Hematopoietic multipotent progenitor cell treated with erythropoietin and hydrocortisone succinate and interleukin-3 and kit ligand, for 17 days (in vitro differentiated cells): ENCODE measurements at regions not wholly inside any gene's neighbourhood (a gene's known extent, or its start where the extent isn't known, plus 50 kb on each side); places are given as distances from the start of the nearest gene placed in this dataset.
"Not testable (repeated sequence)": the region's sequence is repeated elsewhere in the genome, so short reads cannot be mapped to it uniquely, and the experiment has no call there.

Experiments
- DNase-seq: peaks from one replicate; pipeline ENCODE4 v3.0.0-alpha.2; 2015; ENCODE audit warnings: low spot score

DNA sequence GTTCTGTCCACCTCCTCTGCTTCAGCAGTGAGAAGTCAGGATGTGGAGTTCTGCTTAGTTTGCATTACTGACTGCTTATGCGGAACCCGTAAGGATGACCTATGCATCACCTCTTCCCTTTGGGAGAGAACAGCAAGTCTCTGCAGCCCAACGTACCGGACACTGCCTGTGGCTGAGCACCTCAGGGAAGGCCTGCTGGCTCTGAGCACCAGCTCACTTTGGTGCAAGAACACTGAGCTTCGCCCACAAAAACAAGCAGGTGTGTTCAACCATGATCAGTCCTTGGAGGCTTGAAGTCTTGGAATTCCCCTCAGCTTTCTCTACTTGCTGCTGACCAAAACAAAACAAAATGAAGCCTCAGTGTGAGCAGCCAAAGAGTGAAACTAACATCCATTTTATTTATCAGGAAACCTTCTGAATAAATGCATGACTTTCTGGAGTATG, 52.7 kb upstream of the NCK2 start:
- DNase-seq = no peak

DNA sequence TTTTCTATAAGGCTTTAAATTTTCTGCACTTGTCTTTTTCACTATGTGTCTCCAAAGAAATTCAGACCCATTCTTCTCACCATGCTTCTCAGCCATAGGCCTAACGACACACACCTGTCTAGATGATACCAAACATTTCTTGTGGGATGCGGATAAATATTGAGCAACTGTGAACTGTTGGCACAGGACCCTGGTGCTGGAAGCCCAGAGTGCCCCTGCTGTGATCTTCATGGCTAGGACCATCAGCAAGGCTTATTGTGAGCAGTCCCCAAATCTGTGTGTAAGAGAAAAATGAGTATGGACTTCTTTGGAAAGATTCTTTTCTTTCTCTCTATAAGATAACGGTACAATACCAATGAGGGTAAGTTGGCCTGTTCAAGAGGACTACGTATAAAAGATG, 54.1 kb upstream of the NCK2 start:
- no peak for DNase-seq

DNA sequence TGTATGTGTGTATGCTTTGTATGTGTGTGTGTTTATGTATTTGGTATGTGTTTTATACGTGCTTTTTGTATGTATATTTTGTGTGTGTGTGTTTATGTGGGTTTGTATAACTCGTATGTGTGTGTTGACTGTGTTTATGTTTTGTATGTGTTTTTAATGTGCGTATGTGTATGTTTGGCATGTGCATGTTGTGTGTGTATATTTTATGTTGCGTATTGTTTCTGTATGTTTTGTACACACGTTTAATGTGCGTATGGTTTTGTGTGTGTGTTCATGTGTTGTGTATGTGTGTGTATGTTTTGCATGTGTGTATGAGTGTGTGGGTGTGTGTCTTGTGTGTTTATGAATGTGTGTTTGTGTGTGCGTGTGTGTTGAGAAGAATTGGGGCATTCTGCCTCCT, 55.2 kb upstream of the NCK2 start:
- DNase-seq = no peak

DNA sequence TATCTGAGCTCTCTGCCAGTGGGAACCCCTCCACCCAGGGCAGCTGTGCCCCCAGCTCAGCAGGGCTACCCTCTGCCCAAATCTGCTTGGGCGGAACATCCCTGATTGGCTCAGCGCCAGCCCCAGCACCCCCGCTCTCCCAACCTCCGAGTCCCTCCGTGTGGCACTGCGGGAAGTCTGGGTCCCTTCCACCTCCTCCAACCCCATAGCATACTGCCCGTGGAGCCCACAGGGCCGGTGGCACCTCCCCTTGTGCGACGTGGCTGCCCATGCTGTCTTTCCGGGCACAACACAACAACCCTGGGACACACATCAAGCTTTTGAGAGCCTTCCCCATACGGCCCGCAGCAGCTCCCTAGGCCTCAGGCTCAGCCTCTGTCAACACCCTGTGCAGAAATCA, 55.8 kb upstream of the NCK2 start:
- no peak for DNase-seq

DNA sequence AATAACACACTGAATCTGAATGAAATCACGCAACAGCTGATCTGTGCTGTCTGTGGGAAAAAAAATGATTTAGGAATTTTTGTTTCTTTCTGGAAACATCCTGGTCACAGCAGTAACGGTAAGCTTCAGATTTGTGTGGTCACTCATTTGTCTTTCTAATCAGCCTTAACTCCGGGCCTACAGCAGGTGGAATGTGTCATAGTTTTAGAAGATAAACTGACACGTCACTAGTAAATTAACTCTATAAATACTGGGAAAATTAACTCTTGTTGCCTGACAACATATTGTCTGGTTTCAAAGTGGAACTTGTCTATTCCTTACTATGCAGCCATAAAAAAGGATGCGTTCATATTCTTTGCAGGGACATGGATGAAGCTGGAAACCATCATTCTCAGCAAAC, 58.1 kb upstream of the NCK2 start:
- DNase-seq = no peak

DNA sequence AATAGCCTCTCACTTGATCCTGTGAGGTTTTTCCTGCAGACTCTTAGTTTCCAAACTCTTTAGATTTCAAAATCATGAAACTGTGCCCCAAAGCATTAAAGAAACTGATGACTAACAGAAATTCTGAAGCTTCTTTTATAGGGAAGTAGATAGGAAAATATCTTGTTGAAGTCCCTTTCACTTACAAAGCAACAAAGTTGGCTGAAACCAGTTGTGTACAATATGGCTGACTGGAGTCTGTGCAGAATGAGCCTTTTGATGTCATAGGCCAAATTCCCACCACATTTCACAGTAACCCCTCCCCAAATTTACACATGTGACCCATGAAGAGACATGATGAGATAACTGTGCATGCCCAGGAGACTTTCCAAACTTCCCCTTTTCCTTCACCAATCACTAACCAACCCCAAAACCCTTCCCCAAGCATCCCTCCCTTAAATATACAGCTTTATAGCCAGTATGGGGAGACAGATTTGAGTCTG, 61.7 kb upstream of the NCK2 start:
- no peak for DNase-seq

DNA sequence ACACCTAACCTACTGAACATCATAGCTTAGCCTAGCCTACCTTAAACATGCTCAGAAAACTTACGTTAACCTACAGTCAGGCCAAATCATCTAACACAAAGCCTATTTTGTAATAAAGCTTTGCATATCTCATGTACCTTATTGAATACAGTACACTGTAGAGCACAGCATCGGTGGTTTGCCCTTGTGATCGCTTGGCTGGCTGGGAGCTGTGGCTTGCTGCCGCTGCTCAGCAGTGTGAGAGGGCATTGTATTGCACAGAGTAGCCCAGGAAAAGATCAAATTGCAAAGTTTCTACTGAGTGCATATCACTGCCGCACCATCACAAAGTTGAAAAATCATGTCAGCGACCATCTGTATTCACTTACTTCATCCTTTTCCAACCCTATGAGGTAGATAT, 62.3 kb upstream of the NCK2 start:
- DNase-seq = no peak

DNA sequence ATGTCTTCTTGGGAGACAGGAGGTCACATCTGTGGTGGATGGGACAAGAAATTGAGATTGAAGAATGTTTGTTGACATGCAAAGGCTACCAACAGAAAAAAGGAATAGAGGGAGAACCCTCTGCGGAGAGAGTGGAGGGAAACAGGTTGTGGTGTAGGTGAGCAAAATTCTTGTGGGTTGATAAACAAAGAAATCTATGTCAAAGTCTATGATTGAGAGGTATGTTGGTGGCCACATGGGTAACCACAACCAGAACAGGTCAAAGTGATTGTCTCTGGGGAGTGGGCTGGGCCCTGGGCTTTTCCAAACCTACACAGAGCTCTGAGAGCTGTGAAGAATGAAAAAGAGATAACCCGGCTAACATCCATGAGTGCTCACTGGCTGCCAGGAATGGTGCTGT, 62.8 kb upstream of the NCK2 start:
- no peak for DNase-seq

DNA sequence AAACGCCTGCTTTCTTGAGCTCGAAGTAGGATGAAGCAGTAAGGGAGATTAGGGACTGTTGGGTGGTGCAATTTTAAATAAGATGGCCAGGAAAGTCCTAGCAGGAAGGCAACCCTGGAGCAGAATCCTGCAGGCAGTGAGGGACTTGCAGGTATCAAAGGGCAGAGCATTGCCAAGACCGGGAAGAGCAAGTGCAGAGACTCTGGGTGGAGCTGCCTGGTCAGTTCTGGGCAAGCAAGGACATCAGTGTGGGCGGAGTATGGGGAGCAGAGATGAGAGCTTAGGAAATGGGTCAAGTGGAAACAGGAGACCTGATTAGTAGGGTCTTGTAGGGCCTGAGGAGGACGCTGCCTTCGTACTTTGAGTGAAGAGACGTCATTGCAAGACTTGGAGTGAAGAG, 64.4 kb upstream of the NCK2 start:
- no peak for DNase-seq

DNA sequence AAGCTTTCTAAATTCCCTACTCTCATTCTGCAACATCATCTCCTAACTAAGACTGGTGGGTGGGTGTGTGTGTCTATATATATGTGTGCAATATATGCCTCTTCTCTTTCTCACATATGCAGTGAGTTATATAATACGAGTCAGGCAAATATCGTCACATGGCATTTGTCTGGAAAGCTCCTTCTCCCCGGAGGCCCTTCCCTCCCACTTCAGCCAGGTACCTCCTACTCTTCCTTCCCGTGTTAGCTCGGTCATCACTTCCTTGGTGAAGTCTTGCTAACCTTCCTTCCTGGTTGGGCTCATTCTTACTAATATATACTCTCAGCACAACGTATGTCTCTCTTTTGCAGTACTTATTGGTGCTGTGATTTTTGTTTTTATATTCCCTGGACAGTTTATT, 66.4 kb upstream of the NCK2 start:
- DNase-seq = no peak

DNA sequence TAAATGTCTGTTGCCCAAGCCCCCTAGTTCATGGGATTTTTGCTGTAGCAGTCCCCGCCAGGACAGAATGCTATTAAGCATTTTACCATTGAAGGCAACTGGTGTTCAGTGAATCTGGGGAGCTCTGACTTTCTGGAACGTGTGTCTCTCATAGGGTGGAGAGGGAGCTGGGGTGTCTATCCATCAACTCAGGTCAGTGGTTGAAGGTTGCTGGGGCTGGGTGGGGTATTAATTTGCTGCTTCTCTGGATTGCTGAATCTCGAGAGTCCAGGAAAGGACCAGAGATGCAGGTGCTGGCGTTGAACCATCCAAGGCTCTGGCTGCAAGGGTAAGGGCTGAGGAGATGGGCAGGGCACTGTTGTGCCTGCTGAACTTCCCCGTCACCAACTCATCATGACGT, 66.8 kb upstream of the NCK2 start:
- DNase-seq = no peak

DNA sequence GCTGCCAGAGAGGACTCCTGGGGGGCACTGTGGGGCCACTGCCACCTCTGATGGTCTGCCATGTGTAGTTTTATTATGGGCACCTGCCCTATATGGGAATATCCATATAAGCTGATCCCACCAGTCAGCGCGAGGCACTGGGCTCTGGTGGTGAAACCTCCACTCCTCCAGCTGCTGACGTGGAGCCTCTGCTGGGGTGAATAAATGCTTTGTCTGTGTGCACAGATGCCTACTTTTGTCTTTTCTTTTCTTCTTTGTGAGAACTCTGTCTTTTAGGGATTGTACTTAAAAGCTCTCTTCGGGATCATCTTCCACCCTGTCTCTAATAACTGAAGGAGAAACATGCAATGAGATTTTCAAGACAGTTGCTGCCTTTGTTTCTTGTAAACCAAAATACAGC, 68.9 kb upstream of the NCK2 start:
- no peak for DNase-seq

DNA sequence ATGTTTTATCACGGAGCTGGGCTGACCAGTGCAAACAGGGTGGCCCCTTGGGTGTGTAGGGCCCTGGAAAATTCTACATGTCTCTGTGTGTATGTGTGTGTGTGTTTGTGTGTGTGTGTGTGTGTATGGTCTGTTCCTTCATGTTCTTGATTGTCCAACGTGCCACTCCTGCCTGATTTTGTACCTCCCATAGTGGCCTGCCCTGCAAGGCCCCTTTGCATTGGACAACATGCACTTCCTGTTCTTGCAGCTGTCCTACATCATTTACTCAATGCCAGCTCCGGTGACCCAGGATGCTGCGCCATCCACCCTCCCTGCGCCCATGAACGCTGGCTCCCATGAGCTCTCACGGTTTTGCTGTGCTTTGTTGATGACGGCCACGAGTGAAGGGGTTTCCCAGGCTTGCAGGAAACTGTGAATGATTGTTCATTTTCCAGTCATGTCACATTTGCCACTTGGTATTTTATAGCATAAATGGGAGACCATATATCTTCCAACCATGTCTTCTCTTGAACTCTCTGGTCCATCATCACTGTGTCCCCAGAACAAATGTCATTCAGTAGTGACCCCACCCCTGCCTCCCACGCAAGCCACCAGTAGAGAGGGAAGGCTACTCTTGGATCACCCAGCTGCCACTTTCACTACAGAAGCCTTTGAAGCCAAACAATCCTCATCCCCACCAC, 69.7 kb upstream of the NCK2 start:
- DNase-seq = no peak

DNA sequence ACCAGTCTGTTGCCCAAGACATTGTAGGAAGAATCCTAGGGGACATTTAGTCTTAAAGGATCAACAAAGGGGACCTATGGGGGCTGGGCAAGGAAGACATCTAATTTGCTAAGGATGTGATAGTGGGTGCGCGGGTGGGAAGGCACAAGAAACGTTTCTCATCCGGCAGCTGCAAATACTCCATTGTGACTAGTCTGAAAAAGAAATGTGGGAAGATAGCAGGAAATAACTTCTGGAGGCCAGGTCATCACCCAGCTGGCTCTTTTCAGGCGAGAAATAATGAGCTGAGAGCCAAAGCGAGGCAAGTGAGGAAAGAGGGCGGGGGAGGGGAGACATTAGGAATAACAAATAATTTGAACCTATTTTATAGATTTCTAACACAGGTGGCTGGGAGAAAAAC, 70.3 kb upstream of the NCK2 start:
- no peak for DNase-seq

DNA sequence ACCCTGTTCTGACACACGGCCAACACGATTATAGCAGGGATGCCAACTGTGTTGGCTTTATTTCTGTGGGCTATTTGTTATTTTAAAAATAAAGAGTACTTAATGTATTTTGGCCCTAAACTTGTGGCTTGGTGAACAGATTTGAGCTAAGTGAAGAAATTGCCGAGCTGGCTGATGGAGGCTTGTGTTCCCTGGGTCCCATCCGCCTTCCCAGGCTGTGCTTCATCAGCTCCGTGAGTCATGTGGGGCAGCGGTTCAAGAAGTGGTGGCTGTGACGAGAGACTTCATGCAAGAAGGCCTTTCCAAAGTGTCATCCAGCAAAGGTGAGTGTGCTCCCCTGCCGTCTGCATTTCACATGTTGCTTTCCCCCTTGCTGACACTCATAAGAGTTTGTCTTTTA, 73.6 kb upstream of the NCK2 start:
- no peak for DNase-seq

DNA sequence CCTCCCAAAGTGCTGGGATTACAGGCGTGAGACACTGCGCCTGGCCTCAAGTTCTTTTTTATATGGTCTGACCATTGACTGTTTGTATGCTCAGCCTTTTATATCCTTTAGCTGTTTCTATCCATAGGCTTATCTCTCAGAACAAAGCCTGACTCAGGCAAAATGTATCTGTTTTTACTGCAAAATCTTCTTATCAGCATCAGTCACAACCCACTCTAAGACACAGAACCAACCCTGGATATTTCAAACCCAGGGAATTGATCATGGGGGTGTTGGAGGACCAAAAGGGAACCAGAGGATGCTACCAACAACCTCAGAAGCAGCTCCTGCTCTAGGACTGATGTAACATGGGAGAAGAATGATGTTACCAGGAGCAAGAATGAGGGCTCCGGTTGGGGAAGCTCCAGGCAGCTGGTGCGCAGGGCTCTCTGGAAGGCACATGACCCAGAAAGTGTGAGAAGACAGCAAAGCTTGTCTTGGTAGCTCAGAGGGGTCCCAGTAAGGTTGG, 75.3 kb upstream of the NCK2 start:
- DNase-seq = no peak

DNA sequence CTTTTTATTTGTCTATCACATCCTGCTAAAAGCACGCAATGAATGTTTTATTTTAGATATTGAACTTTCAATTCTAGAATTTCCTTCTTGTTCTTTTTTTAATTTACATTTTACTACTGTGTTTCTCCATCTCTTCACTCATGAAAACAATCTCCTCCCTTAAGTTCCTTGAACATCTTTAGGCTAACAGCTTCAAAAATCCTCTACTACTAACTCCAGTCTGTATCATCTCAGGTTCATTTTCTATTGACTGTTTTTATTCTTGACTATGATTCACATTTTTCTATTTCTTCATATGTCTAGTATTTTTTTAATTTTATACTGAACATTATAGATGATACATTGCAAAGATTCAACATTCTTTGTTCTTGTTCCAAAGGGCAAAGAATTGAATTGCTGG, 79.2 kb upstream of the NCK2 start:
- no peak for DNase-seq

DNA sequence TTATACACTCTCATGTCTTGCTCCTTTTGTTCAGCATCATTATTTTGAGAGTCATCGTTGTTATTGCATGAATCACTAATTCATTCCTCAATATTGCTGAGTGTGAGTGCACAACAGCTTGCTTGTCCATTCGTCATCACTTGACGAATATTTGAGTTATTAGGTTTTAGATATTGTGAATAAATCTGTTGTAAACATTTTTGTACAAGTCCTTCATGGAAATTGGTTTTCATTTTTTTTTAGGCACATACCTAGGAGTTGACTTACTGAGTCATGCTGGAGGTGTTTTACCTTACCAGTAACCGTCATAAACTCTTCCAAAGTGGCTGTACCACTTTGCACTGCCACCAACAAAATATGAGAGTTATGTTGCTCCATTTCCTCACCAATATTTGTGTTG, 84.2 kb upstream of the NCK2 start:
- DNase-seq = no peak

DNA sequence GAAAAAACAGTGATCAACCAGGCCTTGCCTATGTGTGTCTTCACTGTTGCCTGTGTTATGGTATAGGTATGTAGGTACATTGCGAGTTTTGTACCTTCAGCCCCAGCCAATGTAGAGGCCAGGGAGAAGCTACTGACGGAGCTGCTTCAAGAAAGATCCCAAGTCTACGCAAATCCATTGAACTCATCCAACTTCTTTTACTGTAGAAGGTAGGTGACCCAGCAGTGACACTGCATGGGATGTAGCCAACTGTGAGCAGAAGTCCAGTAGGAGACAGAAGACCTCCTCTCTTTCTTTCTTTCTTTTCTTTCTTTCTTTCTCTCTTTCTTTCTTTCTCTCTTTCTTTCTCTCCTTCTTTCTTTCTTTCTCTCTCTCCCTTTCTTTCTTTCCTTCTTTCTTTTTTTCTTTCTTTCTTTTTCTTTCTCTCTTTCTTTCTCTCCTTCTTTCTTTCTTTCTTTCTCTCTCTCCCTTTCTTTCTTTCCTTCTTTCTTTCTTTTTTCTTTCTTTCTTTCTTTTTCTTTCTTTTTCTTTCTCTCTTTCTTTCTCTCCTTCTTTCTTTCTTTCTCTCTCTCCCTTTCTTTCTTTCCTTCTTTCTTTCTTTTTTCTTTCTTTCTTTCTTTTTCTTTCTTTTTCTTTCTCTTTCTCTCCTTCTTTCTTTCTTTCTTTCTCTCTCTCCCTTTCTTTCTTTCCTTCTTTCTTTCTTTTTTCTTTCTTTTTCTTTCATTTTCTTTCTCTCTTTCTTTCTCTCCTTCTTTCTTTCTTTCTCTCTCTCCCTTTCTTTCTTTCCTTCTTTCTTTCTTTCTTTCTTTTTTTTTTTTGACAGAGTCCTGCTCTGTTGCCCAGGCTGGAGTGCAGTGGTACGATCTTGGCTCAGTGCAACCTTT, 88.7 kb upstream of the NCK2 start:
- not testable (repeated sequence) for DNase-seq

DNA sequence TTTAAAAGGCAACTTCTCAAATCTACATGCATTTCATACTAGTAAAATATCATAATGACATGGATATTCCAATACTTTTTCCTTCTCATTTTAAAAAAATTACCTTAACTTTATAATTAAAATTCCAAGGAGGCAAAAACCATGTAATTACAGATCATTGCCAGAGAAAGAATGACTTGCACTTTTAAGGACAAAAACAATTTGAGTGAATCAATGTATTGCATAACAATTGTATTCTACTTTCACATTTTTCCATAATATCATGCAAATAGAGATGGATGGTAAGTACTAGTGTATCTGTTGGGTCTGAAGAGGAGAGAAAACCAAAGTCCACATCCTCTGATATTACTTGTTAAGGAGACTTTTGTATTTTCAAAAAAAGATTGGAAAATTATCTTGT, 89.5 kb upstream of the NCK2 start:
- no peak for DNase-seq

DNA sequence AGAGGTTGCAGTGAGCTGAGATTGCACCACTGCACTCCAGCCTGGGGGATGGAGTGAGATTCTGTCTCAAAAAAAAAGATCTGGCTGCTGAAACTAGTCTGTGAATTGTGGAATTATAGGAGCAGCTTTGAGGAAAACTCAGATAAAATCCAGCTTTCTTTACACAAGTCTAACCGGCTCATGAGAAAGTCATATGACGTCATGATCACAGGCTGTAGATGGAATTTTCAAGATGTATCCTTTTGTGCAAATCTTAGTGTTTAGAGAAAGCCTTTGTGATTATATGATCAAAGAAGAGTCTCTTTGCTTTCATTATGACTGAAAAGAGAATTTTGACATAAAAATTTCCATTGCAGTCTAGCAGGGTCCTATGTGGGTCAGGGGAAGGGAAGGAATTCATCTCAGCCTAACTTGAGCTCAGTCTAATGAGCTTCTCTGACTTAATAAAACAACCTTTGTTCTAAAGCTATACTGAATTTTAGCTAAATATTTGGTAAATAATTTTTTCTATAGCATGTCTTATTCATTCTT, 90.2 kb upstream of the NCK2 start:
- DNase-seq = no peak

DNA sequence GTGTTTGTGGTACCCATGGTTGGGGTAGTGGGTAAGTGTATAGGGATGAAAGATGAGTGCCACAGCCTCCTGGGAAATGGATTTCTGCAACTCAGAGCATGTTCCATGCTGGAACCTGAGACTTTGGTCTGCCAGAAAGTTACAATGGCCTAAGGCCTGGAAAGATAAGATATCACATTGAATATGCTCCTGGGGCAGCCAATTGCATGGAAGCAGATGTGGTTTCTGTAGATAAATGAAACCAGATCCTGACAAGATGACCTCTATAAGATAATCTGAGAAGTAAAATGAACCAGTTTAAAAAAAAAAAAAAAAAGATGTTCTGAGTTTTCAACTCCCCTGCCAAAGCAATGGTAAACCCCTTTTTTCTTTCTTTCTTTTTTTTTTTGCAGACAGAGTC, 91.4 kb upstream of the NCK2 start:
- no peak for DNase-seq
